ENCODE measurements at regions not wholly inside any gene's neighbourhood (a gene's known extent, or its start where the extent isn't known, plus 50 kb on each side); places are given as distances from the start of the nearest gene placed in this dataset.
A peak's percentile ranks its signal among the peaks of the same experiment; 100 is the strongest.

DNA sequence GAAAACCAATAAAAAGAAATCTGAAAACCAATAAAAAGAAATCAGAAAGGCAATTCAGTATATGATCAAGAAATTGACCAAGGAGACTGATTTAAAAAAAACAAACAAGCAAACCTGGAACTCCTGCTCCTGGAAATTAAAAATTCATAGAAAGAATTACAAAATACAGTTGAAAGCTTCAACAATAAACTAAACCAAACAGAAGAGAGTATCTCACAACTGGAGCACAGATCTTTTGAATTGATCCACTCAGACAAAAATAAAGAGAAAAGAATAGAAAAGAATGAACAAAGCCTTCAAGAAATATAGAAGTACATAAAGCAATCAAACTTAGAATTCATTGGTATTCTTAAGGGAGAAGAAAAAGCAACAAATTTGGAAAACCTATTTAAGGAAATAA, 271.4 kb downstream of the MBNL1 start (continued):
- TF ChIP-seq HEY1 (CRISPR knock-in tag; IDR thresholded peaks at IDR 0.05; ENCODE audit: borderline replicate concordance) (no peak), RBM39 (optimal IDR thresholded peaks at IDR 0.05; ENCODE audit: low read depth, low read length) (no peak), ZNF583 (CRISPR knock-in tag; IDR thresholded peaks at IDR 0.05) (no peak)
- TF ChIP-seq, protein P1, sequence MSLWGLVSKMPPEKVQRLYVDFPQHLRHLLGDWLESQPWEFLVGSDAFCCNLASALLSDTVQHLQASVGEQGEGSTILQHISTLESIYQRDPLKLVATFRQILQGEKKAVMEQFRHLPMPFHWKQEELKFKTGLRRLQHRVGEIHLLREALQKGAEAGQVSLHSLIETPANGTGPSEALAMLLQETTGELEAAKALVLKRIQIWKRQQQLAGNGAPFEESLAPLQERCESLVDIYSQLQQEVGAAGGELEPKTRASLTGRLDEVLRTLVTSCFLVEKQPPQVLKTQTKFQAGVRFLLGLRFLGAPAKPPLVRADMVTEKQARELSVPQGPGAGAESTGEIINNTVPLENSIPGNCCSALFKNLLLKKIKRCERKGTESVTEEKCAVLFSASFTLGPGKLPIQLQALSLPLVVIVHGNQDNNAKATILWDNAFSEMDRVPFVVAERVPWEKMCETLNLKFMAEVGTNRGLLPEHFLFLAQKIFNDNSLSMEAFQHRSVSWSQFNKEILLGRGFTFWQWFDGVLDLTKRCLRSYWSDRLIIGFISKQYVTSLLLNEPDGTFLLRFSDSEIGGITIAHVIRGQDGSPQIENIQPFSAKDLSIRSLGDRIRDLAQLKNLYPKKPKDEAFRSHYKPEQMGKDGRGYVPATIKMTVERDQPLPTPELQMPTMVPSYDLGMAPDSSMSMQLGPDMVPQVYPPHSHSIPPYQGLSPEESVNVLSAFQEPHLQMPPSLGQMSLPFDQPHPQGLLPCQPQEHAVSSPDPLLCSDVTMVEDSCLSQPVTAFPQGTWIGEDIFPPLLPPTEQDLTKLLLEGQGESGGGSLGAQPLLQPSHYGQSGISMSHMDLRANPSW (CRISPR knock-in tag; IDR thresholded peaks at IDR 0.05): no peak
- TF ChIP-seq, protein P2, sequence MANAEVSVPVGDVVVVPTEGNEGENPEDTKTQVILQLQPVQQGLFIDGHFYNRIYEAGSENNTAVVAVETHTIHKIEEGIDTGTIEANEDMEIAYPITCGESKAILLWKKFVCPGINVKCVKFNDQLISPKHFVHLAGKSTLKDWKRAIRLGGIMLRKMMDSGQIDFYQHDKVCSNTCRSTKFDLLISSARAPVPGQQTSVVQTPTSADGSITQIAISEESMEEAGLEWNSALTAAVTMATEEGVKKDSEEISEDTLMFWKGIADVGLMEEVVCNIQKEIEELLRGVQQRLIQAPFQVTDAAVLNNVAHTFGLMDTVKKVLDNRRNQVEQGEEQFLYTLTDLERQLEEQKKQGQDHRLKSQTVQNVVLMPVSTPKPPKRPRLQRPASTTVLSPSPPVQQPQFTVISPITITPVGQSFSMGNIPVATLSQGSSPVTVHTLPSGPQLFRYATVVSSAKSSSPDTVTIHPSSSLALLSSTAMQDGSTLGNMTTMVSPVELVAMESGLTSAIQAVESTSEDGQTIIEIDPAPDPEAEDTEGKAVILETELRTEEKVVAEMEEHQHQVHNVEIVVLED (CRISPR knock-in tag; IDR thresholded peaks at IDR 0.05): no peak

DNA sequence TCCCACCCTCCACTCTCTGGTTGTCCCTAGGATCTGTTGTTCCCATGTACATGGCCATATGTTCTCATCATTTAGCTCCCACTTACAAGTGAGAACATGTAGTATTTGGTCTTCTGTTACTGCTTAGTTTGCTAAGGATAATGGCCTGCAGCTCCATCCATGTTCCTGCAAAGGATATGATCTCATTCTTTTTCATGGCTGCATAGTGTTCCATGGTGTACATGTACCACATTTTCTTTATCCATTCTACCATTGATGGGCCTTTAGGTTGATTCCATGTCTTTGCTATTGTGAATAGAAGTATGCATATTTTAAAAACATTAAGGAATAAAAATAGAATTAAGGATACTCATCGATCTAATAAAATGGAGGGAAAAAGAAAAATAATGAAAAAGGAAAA, 278.4 kb downstream of the MBNL1 start:
- H3K4me3 ChIP-seq: no peak overlapping the region
- DNase-seq (ENCODE audit: extremely low read depth in 1 of 4, low spot score in 3 of 4) (no peak), ATAC-seq (no peak), FAIRE-seq (no peak)
- TF ChIP-seq ZNF146 (CRISPR knock-in tag; IDR thresholded peaks at IDR 0.05; ENCODE audit: unreplicated experiment): peak; percentile 96
- 0 out of 2 replicates have a peak, but pooled peaks have one; percentile 38 for TF ChIP-seq BCOR (IDR thresholded peaks at IDR 0.05)
- TF ChIP-seq SREBF1 (IDR thresholded peaks at IDR 0.05; ENCODE audit: borderline replicate concordance, low read depth, low read length): no peak
- 0 out of 4 replicates have a peak, but pooled peaks of 1 of the 2 experiments have one; percentile 35 for TF ChIP-seq KDM1A (IDR thresholded peaks at IDR 0.05)
- peak; percentile 78 for TF ChIP-seq RBM25 (IDR thresholded peaks at IDR 0.05; ENCODE audit: low read depth, low read length, severe bottlenecking)
- no peak overlapping the region for H3K9ac ChIP-seq (ENCODE audit: insufficient read depth in 1 of 2, low read depth in 2 of 2, low read length in 2 of 2)
- 21% methylated on average over 1 of the region's 1 CpG for WGBS (ENCODE audit: insufficient coverage, low coverage, missing lambda C conversion rate)
- no peak overlapping the region for H3K4me2 ChIP-seq (ENCODE audit: insufficient read depth, low read length)
- CTCF ChIA-PET (ENCODE audit: low intra/inter-chr PET ratio): no interaction called here
- no peaks in the 10 kb centered on the region for H3K9me3 ChIP-seq (replicated peaks; ENCODE audit: control insufficient read depth, insufficient read depth, low read depth, low read length)
- intact Hi-C loops (cut with micrococcal nuclease) (no loop called here), in situ Hi-C loops (cut with MboI) (no loop called here)
- no peaks in the 10 kb centered on the region for H3K9me1 ChIP-seq (ENCODE audit: control insufficient read depth, insufficient read depth, low read length)
- H3K27ac ChIP-seq (ENCODE audit: extremely low read depth, low read depth, low read length): no peak overlapping the region
- no peaks in the 10 kb centered on the region for H4K20me1 ChIP-seq (replicated peaks; ENCODE audit: control insufficient read depth, insufficient read depth, low read length)
- no peak overlapping the region for H2AFZ ChIP-seq (ENCODE audit: low read depth, low read length)
- H3K27me3 ChIP-seq (ENCODE audit: control insufficient read depth in 2 of 2, insufficient read depth in 2 of 2, low read length in 2 of 2): no peaks in the 10 kb centered on the region
- H3K79me2 ChIP-seq (ENCODE audit: control insufficient read depth, insufficient read depth, low read length): no peaks in the 10 kb centered on the region
- no peaks in the 10 kb centered on the region for H3K36me3 ChIP-seq (ENCODE audit: control insufficient read depth, insufficient read depth, low read length)
- BruUV-seq (replicated peaks): no TSS peak
- no peaks in the 10 kb centered on the region for H3K4me1 ChIP-seq (replicated peaks in 1 of 2; ENCODE audit: control insufficient read depth in 2 of 2, insufficient read depth in 2 of 2, low read length in 2 of 2)
- POLR2A ChIA-PET: no interaction called here

Measured in K562 (cell line).